ENCODE measurements at regions not wholly inside any gene's neighbourhood (a gene's known extent, or its start where the extent isn't known, plus 50 kb on each side); places are given as distances from the start of the nearest gene placed in this dataset.

- H3K4me3 ChIP-seq (ENCODE audit: control insufficient read depth, low read depth, low read length), result no peak overlapping the region
- TF ChIP-seq CTCF (IDR thresholded peaks at IDR 0.05; ENCODE audit: control insufficient read depth, insufficient read depth, low read depth, low read length, missing control alignments), result no peak
- DNase-seq (ENCODE audit: low read depth), result no peak
Observed at GRCh38 chr9:26325444-26325829, 567.2 kb downstream of the CAAP1 start.

- DNase-seq (ENCODE audit: low read depth), result no peak
- H3K4me3 ChIP-seq (ENCODE audit: control insufficient read depth, low read depth, low read length), result no peak overlapping the region
- TF ChIP-seq CTCF (IDR thresholded peaks at IDR 0.05; ENCODE audit: control insufficient read depth, insufficient read depth, low read depth, low read length, missing control alignments), result no peak
Observed at GRCh38 chr9:26324786-26325443, 567.7 kb downstream of the CAAP1 start.

DNA sequence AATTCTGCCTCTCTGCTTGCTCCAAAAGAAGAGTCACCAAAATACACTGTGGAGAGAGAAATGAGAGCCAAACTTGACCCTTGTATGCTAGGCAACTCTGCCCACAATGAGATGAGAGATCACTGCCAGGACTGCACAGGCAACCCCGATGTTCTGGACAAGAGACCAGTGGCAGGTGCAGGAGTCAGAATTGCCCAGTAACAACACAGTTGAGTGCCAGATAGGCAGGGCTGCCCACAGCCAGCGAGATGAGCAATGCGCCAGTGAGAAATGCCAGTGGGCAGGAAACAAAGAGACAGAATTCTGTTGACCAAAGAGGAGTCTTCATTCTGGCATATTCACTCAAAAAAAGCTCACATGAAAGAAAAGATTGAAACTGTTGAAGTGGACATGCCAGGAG lies 570.7 kb downstream of the CAAP1 start:
- no peak overlapping the region for H3K4me3 ChIP-seq (ENCODE audit: control insufficient read depth, low read depth, low read length)
- no peak for TF ChIP-seq CTCF (IDR thresholded peaks at IDR 0.05; ENCODE audit: control insufficient read depth, insufficient read depth, low read depth, low read length, missing control alignments)
- no peak for DNase-seq (ENCODE audit: low read depth)

DNA sequence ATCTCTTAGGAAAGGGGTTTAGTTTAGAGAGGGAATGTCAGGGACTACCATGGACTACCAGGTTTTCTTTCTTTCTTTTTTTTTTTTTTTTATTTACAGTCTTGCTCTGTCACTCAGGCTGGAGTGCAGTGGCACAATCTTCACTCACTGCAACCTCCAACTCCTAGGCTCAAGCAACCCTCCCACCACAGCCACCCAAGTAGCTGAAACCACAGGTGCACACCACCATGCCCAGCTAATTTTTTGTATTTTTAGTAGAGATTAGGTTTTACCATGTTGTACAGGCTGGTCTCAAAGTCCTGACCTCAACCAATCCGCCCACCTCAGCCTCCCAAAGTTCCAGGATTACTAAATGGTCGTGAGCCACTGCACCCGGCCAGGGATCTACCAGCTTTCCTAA lies 572.7 kb downstream of the CAAP1 start:
- no peak for TF ChIP-seq CTCF (IDR thresholded peaks at IDR 0.05; ENCODE audit: control insufficient read depth, insufficient read depth, low read depth, low read length, missing control alignments)
- no peak overlapping the region for H3K4me3 ChIP-seq (ENCODE audit: control insufficient read depth, low read depth, low read length)
- DNase-seq (ENCODE audit: low read depth), result no peak

- TF ChIP-seq CTCF (IDR thresholded peaks at IDR 0.05; ENCODE audit: control insufficient read depth, insufficient read depth, low read depth, low read length, missing control alignments), result no peak
- H3K4me3 ChIP-seq (ENCODE audit: control insufficient read depth, low read depth, low read length), result no peak overlapping the region
- DNase-seq (ENCODE audit: low read depth), result no peak
Observed at GRCh38 chr9:26313108-26313507, 579.5 kb downstream of the CAAP1 start.

DNA sequence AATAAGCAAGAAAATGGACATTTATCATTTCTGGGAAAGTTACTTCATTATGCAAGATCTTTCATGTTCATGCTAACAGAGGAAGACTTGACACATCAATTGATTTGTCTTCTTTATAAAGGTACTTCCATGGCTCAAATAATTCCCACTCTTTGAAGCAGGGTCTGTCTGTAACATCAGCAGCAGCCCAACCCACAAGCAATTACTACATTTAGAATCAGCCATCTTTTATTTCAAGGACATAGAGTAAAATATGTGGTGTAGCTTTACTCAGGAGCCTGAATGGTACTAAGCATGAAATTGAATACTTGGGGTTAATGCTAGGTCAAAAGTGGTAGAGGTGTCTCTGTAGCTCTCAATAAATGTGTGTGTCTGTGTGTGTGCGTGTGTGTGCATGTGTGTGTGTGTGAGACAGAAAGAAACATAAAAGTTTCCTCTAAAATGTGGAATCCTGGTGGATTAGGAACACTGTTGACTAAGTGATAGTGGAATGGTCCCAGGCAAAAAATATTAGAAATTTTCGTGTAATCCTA lies 581.1 kb downstream of the CAAP1 start:
- H3K4me3 ChIP-seq (ENCODE audit: control insufficient read depth, low read depth, low read length), result no peak overlapping the region
- no peak for TF ChIP-seq CTCF (IDR thresholded peaks at IDR 0.05; ENCODE audit: control insufficient read depth, insufficient read depth, low read depth, low read length, missing control alignments)
- DNase-seq (ENCODE audit: low read depth), result no peak

All from AG09309 (cell line).